ENCODE measurements at regions not wholly inside any gene's neighbourhood (a gene's known extent, or its start where the extent isn't known, plus 50 kb on each side); places are given as distances from the start of the nearest gene placed in this dataset.

DNA sequence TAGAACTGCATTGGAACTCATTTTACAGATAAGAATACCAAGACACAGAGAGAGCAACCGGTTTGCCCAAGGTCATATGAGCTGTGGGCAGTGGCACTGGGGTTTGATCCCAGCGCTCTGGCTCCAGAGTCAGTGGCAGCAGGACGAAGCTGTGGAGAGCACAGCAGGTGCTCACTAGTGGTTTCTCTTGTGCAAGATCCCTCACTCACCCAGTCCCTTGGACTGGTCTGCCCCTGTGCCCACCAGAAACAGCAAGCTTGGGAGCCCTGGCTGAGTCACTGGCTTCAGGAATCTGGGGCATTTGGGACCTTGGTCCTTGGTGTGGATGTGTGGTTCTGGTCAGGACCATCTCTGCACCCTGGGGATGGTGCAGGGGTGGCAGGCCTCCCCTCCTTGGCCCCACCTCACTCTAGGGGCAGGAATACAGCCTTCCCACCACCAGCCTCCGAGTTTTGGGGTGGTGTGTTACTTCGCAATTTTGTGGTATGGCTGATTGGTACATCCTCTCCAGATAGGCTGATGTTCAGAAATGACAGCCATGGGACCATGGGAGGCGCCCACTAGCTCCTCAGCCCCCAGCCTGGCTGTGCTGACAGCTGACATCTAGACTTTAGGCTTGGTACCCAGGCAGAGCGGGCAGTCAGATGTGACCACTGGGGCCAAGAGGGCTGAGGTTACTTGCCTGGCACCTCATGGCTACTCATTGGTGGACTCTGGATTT lies 104.6 kb downstream of the LSM3 start:
- TF ChIP-seq MXI1 (IDR thresholded peaks at IDR 0.05; ENCODE audit: borderline replicate concordance, low read depth, low read length) (no peak), MAFK (IDR thresholded peaks at IDR 0.05; ENCODE audit: low read depth, low read length) (no peak), CTCF (conservative IDR thresholded peaks at IDR 0.05; ENCODE audit: low read depth, low read length) (no peak)
